NCI-H748 (cell line): ENCODE measurements at regions not wholly inside any gene's neighbourhood (a gene's known extent, or its start where the extent isn't known, plus 50 kb on each side); places are given as distances from the start of the nearest gene placed in this dataset.

Experiments
- DNase-seq: peaks from one replicate; lab custom pipeline; 2025; ENCODE audit not compliant: unreplicated experiment; lab: John Stamatoyannopoulos, UW

DNA sequence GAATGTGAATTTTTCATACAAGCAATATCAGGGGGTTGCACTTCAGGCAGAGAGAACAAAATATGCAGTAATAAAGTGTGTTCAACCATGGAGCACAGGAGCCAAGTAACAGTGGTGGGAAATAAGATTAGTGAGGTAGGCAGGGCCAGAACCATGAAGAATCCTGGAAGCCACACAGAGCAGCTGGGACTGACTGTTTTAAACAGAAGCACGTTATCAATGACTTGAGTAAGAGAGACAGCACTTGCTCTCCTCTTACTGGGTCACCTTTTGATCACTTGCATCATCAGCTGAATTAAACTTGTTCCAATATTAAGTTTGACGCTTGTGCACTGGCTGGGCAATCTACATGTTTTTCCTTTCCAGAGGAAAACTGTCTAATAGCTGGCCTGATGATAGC lies 238.5 kb downstream of the TBX18 start:
- DNase-seq = no peak

DNA sequence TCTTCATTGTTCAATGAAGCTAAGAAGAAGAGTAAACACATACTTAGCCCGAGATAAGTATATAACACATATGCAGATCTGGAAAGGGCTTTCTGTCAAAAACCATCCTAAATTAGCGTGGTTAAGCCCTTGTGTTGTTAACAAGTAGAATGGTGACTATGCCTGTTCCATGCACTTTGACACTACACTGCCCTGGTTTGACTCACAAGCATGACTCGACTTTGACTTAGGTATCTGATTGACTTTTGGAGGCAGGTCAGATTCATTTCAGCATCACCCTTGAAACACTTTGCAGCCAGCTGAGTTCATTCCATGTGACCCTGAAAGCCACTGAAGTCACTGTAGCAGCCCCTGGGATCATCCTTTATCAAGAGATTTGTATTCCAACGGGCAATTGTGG lies 239.8 kb downstream of the TBX18 start:
- DNase-seq = no peak

- DNase-seq = no peak
Measured at GRCh38 chr6:84522135-84522549, 242.3 kb downstream of the TBX18 start.

DNA sequence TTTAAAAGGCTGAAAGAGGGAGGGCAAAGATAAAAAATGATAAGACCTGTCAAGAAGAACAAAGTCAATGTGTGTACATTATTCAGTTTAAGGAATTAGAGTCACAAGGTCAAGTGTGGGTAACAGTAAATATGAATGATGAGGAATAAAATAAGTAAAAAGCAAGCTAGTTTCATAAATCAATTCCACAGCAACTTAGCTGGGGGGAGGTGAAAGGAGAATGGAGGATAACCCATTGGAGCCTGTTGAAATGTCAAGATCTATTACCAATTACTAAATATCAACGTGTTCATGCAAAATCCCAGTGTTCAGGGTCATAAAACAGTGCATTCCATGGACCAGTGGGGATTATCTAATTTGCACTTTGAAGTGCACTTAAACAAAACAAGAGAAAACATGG lies 242.9 kb downstream of the TBX18 start:
- no peak for DNase-seq

- DNase-seq = no peak
Measured at GRCh38 chr6:84517741-84518530, 246.5 kb downstream of the TBX18 start.

DNA sequence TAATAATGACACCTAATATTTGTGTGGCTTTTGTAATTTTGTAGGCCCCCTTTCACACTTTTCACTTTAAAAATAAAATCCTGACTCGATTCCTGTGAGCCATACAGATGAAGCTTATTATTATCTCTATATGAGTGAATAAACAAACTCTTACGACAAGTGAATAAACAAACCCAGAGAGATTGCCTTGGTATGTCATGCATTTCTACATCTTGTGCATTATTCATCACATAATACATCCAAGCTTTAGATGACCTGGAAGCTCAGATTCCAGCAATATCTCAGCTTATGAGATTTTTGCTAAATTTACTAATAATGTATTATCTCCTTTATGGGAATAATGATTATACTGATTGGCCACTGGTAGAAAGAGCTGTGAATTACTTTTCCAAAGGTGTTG lies 248.2 kb downstream of the TBX18 start:
- DNase-seq = no peak

- no peak for DNase-seq
Measured at GRCh38 chr6:84515067-84515466, 249.3 kb downstream of the TBX18 start.

- DNase-seq = no peak
Measured at GRCh38 chr6:84514089-84514971, 250.1 kb downstream of the TBX18 start.

- no peak for DNase-seq
Measured at GRCh38 chr6:84512391-84512790, 252.0 kb downstream of the TBX18 start.

GRCh38 chr6:84511929-84512328 lies 252.5 kb downstream of the TBX18 start:
- no peak for DNase-seq

GRCh38 chr6:84508981-84509380 lies 255.4 kb downstream of the TBX18 start:
- no peak for DNase-seq

DNA sequence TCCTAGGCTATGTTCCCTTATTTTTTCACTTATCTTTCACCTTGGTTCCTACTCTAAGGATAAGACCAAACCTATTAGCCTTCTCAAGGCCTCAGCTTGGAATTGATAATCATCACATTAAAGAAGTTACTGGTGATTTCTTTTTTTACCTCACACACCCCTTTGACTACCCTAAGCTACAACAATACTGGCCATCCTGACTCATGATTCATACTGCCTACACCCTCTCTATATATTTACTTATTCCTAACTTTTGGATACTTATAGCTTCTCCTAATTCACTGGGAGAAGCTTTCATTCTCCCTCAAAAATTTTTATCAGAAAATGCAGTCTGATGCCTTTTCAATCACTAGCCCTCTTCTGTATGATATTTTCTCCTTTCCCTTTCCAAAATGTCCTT lies 256.1 kb downstream of the TBX18 start:
- no peak for DNase-seq

GRCh38 chr6:84504025-84504424 lies 260.4 kb downstream of the TBX18 start:
- no peak for DNase-seq

DNA sequence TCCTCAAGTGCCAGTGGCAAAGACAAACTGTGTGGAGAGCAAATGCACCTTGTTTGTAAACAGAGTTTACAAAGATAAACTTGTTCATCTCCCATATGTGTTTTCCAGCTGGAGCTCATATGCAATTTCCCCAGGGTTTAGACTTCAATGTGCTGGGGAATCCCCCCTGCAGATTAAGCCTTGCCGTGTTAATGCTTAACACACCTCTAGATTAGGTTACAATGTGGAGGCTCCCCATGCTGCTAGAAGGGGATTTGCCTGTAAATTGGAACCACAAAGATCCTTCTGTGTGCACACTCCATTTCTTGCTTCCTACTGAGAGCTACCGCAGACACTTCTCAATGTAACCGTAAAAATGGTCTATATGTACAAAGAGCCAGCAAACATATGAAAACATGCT lies 263.1 kb downstream of the TBX18 start:
- no peak for DNase-seq

- no peak for DNase-seq
Measured at GRCh38 chr6:84500726-84501125, 263.7 kb downstream of the TBX18 start.

GRCh38 chr6:84498905-84499304 lies 265.5 kb downstream of the TBX18 start:
- no peak for DNase-seq

DNA sequence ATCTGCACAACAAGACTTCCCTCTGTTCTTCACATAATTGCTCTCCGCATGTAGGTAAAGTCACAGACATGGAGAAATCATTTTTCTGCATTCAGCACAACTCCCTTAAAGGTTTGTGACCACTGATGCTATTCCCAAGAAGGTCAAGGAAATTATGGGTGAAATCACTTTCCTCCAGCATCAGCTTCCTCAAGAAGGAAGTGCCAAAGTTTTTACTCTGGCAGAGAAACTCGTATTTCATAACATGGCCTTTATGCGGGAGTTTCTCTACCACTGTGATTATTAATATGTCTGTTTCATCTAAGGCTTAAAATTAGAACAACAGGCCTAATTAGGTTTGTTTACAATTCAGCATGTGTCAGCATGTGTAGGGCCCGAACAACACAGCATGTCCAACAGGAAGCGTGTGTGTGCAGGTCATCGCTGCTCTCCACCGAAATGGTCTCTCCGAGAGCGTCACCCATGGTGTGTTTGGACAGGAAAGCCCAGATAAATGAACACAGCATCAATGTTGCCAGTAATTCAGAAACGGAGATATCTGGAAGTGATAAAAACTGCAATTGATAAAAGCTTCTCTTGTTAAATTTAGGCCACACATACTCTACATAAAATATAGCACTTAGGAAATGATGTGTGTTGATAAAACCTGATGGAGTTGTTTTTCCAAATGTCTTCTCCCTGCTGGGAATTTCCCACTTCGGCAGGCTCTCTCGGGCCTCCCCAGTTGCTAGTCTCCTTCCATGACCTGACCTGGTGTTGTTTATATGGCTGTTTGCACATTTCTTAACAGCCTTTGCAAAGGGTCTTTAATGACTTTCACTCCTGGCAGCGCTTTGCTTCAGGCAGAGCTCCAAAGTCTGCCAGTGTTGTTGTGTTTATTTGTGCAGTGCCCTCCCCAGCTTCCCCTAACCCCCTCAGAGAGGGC lies 265.1 kb upstream of the CEP162 start:
- no peak for DNase-seq

GRCh38 chr6:84489598-84489997 lies 262.2 kb upstream of the CEP162 start:
- DNase-seq = no peak

- DNase-seq = no peak
Measured at GRCh38 chr6:84486526-84486925, 259.1 kb upstream of the CEP162 start.

DNA sequence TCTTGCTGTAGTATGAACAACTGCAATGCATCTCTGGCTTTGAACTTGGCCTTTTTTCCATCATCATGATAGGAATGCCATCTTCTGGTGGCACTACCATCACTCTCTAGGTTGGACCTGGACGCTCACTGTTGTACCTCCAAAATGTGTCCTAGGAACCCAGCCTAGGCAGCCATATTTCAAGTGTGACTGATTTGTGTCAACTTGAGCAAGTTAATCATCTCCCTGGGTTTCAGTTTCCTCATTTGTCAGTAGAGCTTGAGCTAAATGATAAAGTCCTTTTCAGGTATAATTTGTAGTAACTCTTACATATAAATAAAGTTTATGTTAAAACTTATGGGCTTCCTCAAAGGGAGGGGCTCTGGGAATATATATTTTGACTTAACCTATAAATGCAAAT lies 241.7 kb upstream of the CEP162 start:
- no peak for DNase-seq

GRCh38 chr6:84467296-84467695 lies 239.9 kb upstream of the CEP162 start:
- no peak for DNase-seq
